ENCODE measurements at regions not wholly inside any gene's neighbourhood (a gene's known extent, or its start where the extent isn't known, plus 50 kb on each side); places are given as distances from the start of the nearest gene placed in this dataset.

GRCh38 chr20:24360531-24360930 is 108.9 kb upstream of the SYNDIG1 start:
- Histone ChIP-seq H3K36me3 (ENCODE audit: control insufficient read depth, insufficient read depth, low read length) (no peaks in the 10 kb centered on the region), H3K9me3 (no peaks in the 10 kb centered on the region), H3K4me1 (no peaks in the 10 kb centered on the region), H3K4me3 (ENCODE audit: low read depth, low read length) (no peak overlapping the region), H3K27me3 (replicated peaks; ENCODE audit: control insufficient read depth, insufficient read depth, low read length) (no peaks in the 10 kb centered on the region)
- DNase-seq: no peak
- H3K9me3 Mint-ChIP-seq (ENCODE audit: unreplicated experiment): peaks cover 10% of the 10 kb centered on the region
- ChIA-PET CTCF (interaction anchor here (0.6 to 0.7 kb wide), 2 partner anchors 22 to 816 kb away, joined by 3 to 4 read pairs; no protein-coding TSS in a partner anchor), POLR2A (no interaction called here)
- intact Hi-C loops (cut with micrococcal nuclease; ENCODE audit: unreplicated experiment): no loop called here
- H3K36me3 Mint-ChIP-seq (ENCODE audit: insufficient read depth, unreplicated experiment): no peaks in the 10 kb centered on the region
- no peaks in the 10 kb centered on the region for H3K27me3 Mint-ChIP-seq (ENCODE audit: insufficient read depth, unreplicated experiment)
- H3K4me3 Mint-ChIP-seq (ENCODE audit: unreplicated experiment): no peak overlapping the region
- no peaks in the 10 kb centered on the region for H3K4me1 Mint-ChIP-seq (ENCODE audit: low read depth, unreplicated experiment)
- TF ChIP-seq, protein P1, sequence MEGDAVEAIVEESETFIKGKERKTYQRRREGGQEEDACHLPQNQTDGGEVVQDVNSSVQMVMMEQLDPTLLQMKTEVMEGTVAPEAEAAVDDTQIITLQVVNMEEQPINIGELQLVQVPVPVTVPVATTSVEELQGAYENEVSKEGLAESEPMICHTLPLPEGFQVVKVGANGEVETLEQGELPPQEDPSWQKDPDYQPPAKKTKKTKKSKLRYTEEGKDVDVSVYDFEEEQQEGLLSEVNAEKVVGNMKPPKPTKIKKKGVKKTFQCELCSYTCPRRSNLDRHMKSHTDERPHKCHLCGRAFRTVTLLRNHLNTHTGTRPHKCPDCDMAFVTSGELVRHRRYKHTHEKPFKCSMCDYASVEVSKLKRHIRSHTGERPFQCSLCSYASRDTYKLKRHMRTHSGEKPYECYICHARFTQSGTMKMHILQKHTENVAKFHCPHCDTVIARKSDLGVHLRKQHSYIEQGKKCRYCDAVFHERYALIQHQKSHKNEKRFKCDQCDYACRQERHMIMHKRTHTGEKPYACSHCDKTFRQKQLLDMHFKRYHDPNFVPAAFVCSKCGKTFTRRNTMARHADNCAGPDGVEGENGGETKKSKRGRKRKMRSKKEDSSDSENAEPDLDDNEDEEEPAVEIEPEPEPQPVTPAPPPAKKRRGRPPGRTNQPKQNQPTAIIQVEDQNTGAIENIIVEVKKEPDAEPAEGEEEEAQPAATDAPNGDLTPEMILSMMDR (IDR thresholded peaks at IDR 0.05; ENCODE audit: insufficient read depth in 1 of 2, low read depth in 1 of 2, low read length in 1 of 2, severe bottlenecking in 1 of 2, unreplicated experiment in 1 of 2): no peak
- BruUV-seq (replicated peaks): no TSS peak
- no peak overlapping the region for H3K27ac Mint-ChIP-seq (ENCODE audit: unreplicated experiment)

- DNase-seq: no peak
- intact Hi-C loops (cut with micrococcal nuclease; ENCODE audit: unreplicated experiment): no loop called here
- POLR2A ChIA-PET: no interaction called here
- no TSS peak for BruUV-seq (replicated peaks)
- no peaks in the 10 kb centered on the region for H3K4me1 ChIP-seq
- no peaks in the 10 kb centered on the region for H3K9me3 ChIP-seq
- no peak overlapping the region for H3K27ac Mint-ChIP-seq (ENCODE audit: unreplicated experiment)
- no peaks in the 10 kb centered on the region for H3K36me3 Mint-ChIP-seq (ENCODE audit: insufficient read depth, unreplicated experiment)
- H3K4me1 Mint-ChIP-seq (ENCODE audit: low read depth, unreplicated experiment): no peaks in the 10 kb centered on the region
- no peak overlapping the region for H3K4me3 ChIP-seq (ENCODE audit: low read depth, low read length)
- H3K36me3 ChIP-seq (ENCODE audit: control insufficient read depth, insufficient read depth, low read length): no peaks in the 10 kb centered on the region
- CTCF ChIA-PET: no interaction called here
- H3K9me3 Mint-ChIP-seq (ENCODE audit: unreplicated experiment): peaks cover 10% of the 10 kb centered on the region
- no peak overlapping the region for H3K4me3 Mint-ChIP-seq (ENCODE audit: unreplicated experiment)
- no peaks in the 10 kb centered on the region for H3K27me3 ChIP-seq (replicated peaks; ENCODE audit: control insufficient read depth, insufficient read depth, low read length)
- H3K27me3 Mint-ChIP-seq (ENCODE audit: insufficient read depth, unreplicated experiment): no peaks in the 10 kb centered on the region
- TF ChIP-seq, protein P1 (IDR thresholded peaks at IDR 0.05; ENCODE audit: insufficient read depth in 1 of 2, low read depth in 1 of 2, low read length in 1 of 2, severe bottlenecking in 1 of 2, unreplicated experiment in 1 of 2): no peak
Observed at GRCh38 chr20:24359321-24360027, 110.0 kb upstream of the SYNDIG1 start.

GRCh38 chr20:24357931-24358330 is 111.5 kb upstream of the SYNDIG1 start:
- H3K9me3 ChIP-seq: no peaks in the 10 kb centered on the region
- H3K36me3 Mint-ChIP-seq (ENCODE audit: insufficient read depth, unreplicated experiment): no peaks in the 10 kb centered on the region
- H3K36me3 ChIP-seq (ENCODE audit: control insufficient read depth, insufficient read depth, low read length): no peaks in the 10 kb centered on the region
- intact Hi-C loops (cut with micrococcal nuclease; ENCODE audit: unreplicated experiment): no loop called here
- no peak overlapping the region for H3K27ac Mint-ChIP-seq (ENCODE audit: unreplicated experiment)
- BruUV-seq (replicated peaks): no TSS peak
- H3K4me3 Mint-ChIP-seq (ENCODE audit: unreplicated experiment): no peak overlapping the region
- ChIA-PET POLR2A (no interaction called here), CTCF (no interaction called here)
- H3K27me3 Mint-ChIP-seq (ENCODE audit: insufficient read depth, unreplicated experiment): no peaks in the 10 kb centered on the region
- H3K9me3 Mint-ChIP-seq (ENCODE audit: unreplicated experiment): peaks cover 10% of the 10 kb centered on the region
- no peaks in the 10 kb centered on the region for H3K27me3 ChIP-seq (replicated peaks; ENCODE audit: control insufficient read depth, insufficient read depth, low read length)
- TF ChIP-seq, protein P1 (IDR thresholded peaks at IDR 0.05; ENCODE audit: insufficient read depth in 1 of 2, low read depth in 1 of 2, low read length in 1 of 2, severe bottlenecking in 1 of 2, unreplicated experiment in 1 of 2): no peak
- H3K4me1 Mint-ChIP-seq (ENCODE audit: low read depth, unreplicated experiment): no peaks in the 10 kb centered on the region
- H3K4me1 ChIP-seq: no peaks in the 10 kb centered on the region
- no peak for DNase-seq
- no peak overlapping the region for H3K4me3 ChIP-seq (ENCODE audit: low read depth, low read length)

Data from Caco-2 (cell line).